Lung (tissue), 11 donors: ENCODE measurements at regions not wholly inside any gene's neighbourhood (a gene's known extent, or its start where the extent isn't known, plus 50 kb on each side); places are given as distances from the start of the nearest gene placed in this dataset.

ENCODE experiments used
- ATAC-seq: fragments of 200-7000 bp; cut with Tn5 transposase; one replicate; pipeline ENCODE4 v1.9.1; 2020; ENCODE audit warnings: moderate number of reproducible peaks; ENCODE audit not compliant: insufficient read depth, low FRiP score
- DNase-seq, 3 donors: peaks; one replicate each; pipeline ENCODE4 v3.0.0-alpha.2; 2013 to 2017
- H3K27ac ChIP-seq, 2 donors: one replicate each; pipeline ENCODE4 v1.5.1; 2013; ENCODE audit warnings: mild to moderate bottlenecking in 2 of 2, moderate library complexity in 2 of 2, control low read depth in 1 of 2, inconsistent platforms in 1 of 2, low read depth in 1 of 2, low read length in 1 of 2
- H3K27me3 ChIP-seq, 3 donors: one replicate each; pipeline ENCODE4 v1.5.1; 2013; ENCODE audit warnings: low read length in 2 of 3; ENCODE audit not compliant: control insufficient read depth in 3 of 3, insufficient read depth in 3 of 3
- H3K36me3 ChIP-seq, 4 donors: one replicate each; pipeline ENCODE4 v1.5.1; 2013; ENCODE audit warnings: low read length in 4 of 4, mild to moderate bottlenecking in 1 of 4, moderate library complexity in 1 of 4; ENCODE audit not compliant: control insufficient read depth in 4 of 4, insufficient read depth in 4 of 4
- H3K4me1 ChIP-seq, 5 donors: one replicate each; pipeline ENCODE4 v1.5.1; 2013; ENCODE audit warnings: low read length in 5 of 5, mild to moderate bottlenecking in 2 of 5, moderate library complexity in 1 of 5; ENCODE audit not compliant: control insufficient read depth in 5 of 5, insufficient read depth in 5 of 5
- H3K4me3 ChIP-seq: one replicate; pipeline ENCODE4 v1.5.1; 2013; ENCODE audit warnings: mild to moderate bottlenecking, control low read depth, moderate library complexity
- H3K9ac ChIP-seq, 2 donors: one replicate each; pipeline ENCODE4 v1.5.1; 2013; ENCODE audit warnings: low read length in 2 of 2, control low read depth in 1 of 2; ENCODE audit not compliant: insufficient read depth in 1 of 2
- H3K9me3 ChIP-seq, 4 donors: one replicate each; pipeline ENCODE4 v1.5.1; 2013; ENCODE audit warnings: low read length in 3 of 4, mild to moderate bottlenecking in 1 of 4, moderate library complexity in 1 of 4; ENCODE audit not compliant: control insufficient read depth in 4 of 4, insufficient read depth in 3 of 4
- CTCF ChIP-seq: IDR thresholded peaks from 2 replicates; pipeline ENCODE4 v1.5.1; 2012; ENCODE audit warnings: mild to moderate bottlenecking; ENCODE audit errors: control extremely low read depth, extremely low read depth
- WGBS, 2 donors: extraction: QIAGEN DNeasy Blood & Tissue Kit; methylation state at CpG; one replicate each; pipeline ENCODE4 v1.1.7; 2013; 5-methylcytosine and 5-hydroxymethylcytosine counted together
- donor health status: control.
- donor health status: control.
- donor health status: Bipolar disorder and iron deficiency.
- donor health status: healthy.
- donor health status: DM: yes; HTN: yes; CAD: no.

- Histone ChIP-seq H3K9ac (no peak overlapping the region), H3K4me3 (no peak overlapping the region), H3K4me1 (peaks cover 0 to 7% (median 0%) of the 10 kb centered on the region in 5 donors), H3K27ac (no peak overlapping the region), H3K36me3 (no peaks in the 10 kb centered on the region), H3K9me3 (no peaks in the 10 kb centered on the region), H3K27me3 (peaks cover 0 to 2% (median 0%) of the 10 kb centered on the region in 3 donors)
- WGBS, 2 donors = 83 to 86% methylated on average over 1 of the region's 1 CpG
- no peak for DNase-seq
- no peak for ATAC-seq
- no peak for TF ChIP-seq CTCF
Observed at GRCh38 chr13:109673477-109673876, 112.9 kb downstream of the IRS2 start.

- 56 to 74% methylated on average over 2 of the region's 2 CpGs for WGBS, 2 donors
- Histone ChIP-seq H3K27me3 (no peaks in the 10 kb centered on the region), H3K4me1 (peaks cover 0 to 13% (median 4%) of the 10 kb centered on the region in 5 donors), H3K9me3 (no peaks in the 10 kb centered on the region), H3K36me3 (no peaks in the 10 kb centered on the region), H3K27ac (no peak overlapping the region), H3K4me3 (no peak overlapping the region), H3K9ac (no peak overlapping the region)
- ATAC-seq = no peak
- DNase-seq = no peak
- no peak for TF ChIP-seq CTCF
Observed at GRCh38 chr13:109672545-109672944, 113.8 kb downstream of the IRS2 start.

- Histone ChIP-seq H3K27ac (no peak overlapping the region), H3K9ac (no peak overlapping the region), H3K4me1 (peaks cover 0 to 18% (median 4%) of the 10 kb centered on the region in 5 donors), H3K4me3 (no peak overlapping the region), H3K9me3 (no peaks in the 10 kb centered on the region), H3K36me3 (no peaks in the 10 kb centered on the region), H3K27me3 (no peaks in the 10 kb centered on the region)
- no peak for TF ChIP-seq CTCF
- no peak for ATAC-seq
- WGBS, 2 donors = 46 to 75% methylated on average over 4 of the region's 4 CpGs
- DNase-seq = no peak
Observed at GRCh38 chr13:109671919-109672318, 114.5 kb downstream of the IRS2 start.

GRCh38 chr13:109670776-109671175, 115.6 kb downstream of the IRS2 start:
- WGBS, 2 donors = 92 to 97% methylated on average over 5 of the region's 5 CpGs
- Histone ChIP-seq H3K4me1 (peaks cover 0 to 18% (median 4%) of the 10 kb centered on the region in 5 donors), H3K27ac (no peak overlapping the region), H3K4me3 (no peak overlapping the region), H3K27me3 (no peaks in the 10 kb centered on the region), H3K9me3 (no peaks in the 10 kb centered on the region), H3K36me3 (no peaks in the 10 kb centered on the region), H3K9ac (no peak overlapping the region)
- ATAC-seq = no peak
- no peak for TF ChIP-seq CTCF
- no peak for DNase-seq
